NCI-H2171 treated with DMSO at 0.1 percent for 48 hours (cell line): ENCODE measurements at regions not wholly inside any gene's neighbourhood (a gene's known extent, or its start where the extent isn't known, plus 50 kb on each side); places are given as distances from the start of the nearest gene placed in this dataset.

ENCODE experiments used
- DNase-seq: peaks from one replicate; lab custom pipeline; 2025; lab: John Stamatoyannopoulos, UW

- no peak for DNase-seq
Measured at GRCh38 chr6:158249340-158249836, 62.9 kb upstream of the TULP4 start.

- no peak for DNase-seq
Measured at GRCh38 chr6:158251565-158251964, 60.7 kb upstream of the TULP4 start.

GRCh38 chr6:158253248-158253647, 59.0 kb upstream of the TULP4 start:
- no peak for DNase-seq

GRCh38 chr6:158255275-158255988, 56.8 kb upstream of the TULP4 start:
- no peak for DNase-seq

- no peak for DNase-seq
Measured at GRCh38 chr6:158255989-158256601, 56.2 kb upstream of the TULP4 start.

GRCh38 chr6:158256746-158257424, 55.4 kb upstream of the TULP4 start:
- peak; percentile 84 for DNase-seq

GRCh38 chr6:158257425-158257759, 54.9 kb upstream of the TULP4 start:
- no peak for DNase-seq

GRCh38 chr6:158257781-158258180, 54.5 kb upstream of the TULP4 start:
- DNase-seq = no peak

GRCh38 chr6:158259136-158259535, 53.1 kb upstream of the TULP4 start:
- no peak for DNase-seq

GRCh38 chr6:158259845-158260244, 52.4 kb upstream of the TULP4 start:
- no peak for DNase-seq

- no peak for DNase-seq
Measured at GRCh38 chr6:158262082-158262481, 50.2 kb upstream of the TULP4 start.
